Stimulated activated CD8-positive, alpha-beta memory T cell treated with anti-CD3 and anti-CD28 coated beads, Interleukin-4, amount 100 ng/mL, for 4 hours (primary cell): ENCODE measurements at regions not wholly inside any gene's neighbourhood (a gene's known extent, or its start where the extent isn't known, plus 50 kb on each side); places are given as distances from the start of the nearest gene placed in this dataset.

ENCODE experiments used
- DNase-seq, 2 donors: peaks; one replicate each; pipeline ENCODE4 v3.0.0-alpha.2; 2020; ENCODE audit warnings: low read depth in 2 of 2, low spot score in 1 of 2

- no peak for DNase-seq
These were observed 905.6 kb downstream of the TMEM182 start for GRCh38 chr2:103667335-103667884.

- no peak for DNase-seq
These were observed 907.7 kb downstream of the TMEM182 start for GRCh38 chr2:103669531-103669930.
